Hepatocyte (in vitro differentiated cells): ENCODE measurements at regions not wholly inside any gene's neighbourhood (a gene's known extent, or its start where the extent isn't known, plus 50 kb on each side); places are given as distances from the start of the nearest gene placed in this dataset.

Source experiments
- DNase-seq: peaks from one replicate; pipeline ENCODE4 v3.0.0-alpha.2; 2016; ENCODE audit warnings: low spot score
- H2AFZ ChIP-seq: fragments of 200-600 bp; sonication (generic); 2 replicates; pipeline ENCODE4 v1.6.0; 2016; ENCODE audit warnings: antibody characterized with exemption, mild to moderate bottlenecking
- H3K27ac ChIP-seq: fragments of 200-600 bp; sonication (generic); 2 replicates; pipeline ENCODE4 v1.5.1; 2016; ENCODE audit warnings: mild to moderate bottlenecking
- H3K27me3 ChIP-seq: fragments of 200-600 bp; sonication (generic); 2 replicates; pipeline ENCODE4 v1.6.1; 2016
- H3K36me3 ChIP-seq: fragments of 200-600 bp; sonication (generic); replicated peaks from 2 replicates; pipeline ENCODE4 v1.5.1; 2016; ENCODE audit warnings: low read depth; ENCODE audit not compliant: insufficient read depth
- H3K4me1 ChIP-seq: fragments of 200-600 bp; sonication (generic); 2 replicates; pipeline ENCODE4 v1.5.1; 2016; ENCODE audit warnings: mild to moderate bottlenecking, moderate library complexity; ENCODE audit not compliant: insufficient read depth
- H3K4me2 ChIP-seq: fragments of 200-600 bp; sonication (generic); 2 replicates; pipeline ENCODE4 v1.6.0; 2016
- H3K4me3 ChIP-seq: fragments of 200-600 bp; sonication (generic); 2 replicates; pipeline ENCODE4 v1.5.1; 2016; ENCODE audit warnings: mild to moderate bottlenecking
- H3K79me2 ChIP-seq: fragments of 200-600 bp; sonication (generic); 2 replicates; pipeline ENCODE4 v1.6.0; 2017; ENCODE audit warnings: mild to moderate bottlenecking
- H3K9me2 ChIP-seq: fragments of 200-600 bp; sonication (generic); replicated peaks from 2 replicates; pipeline ENCODE4 v1.6.0; 2017; ENCODE audit warnings: mild to moderate bottlenecking; ENCODE audit not compliant: insufficient read depth
- H3K9me3 ChIP-seq: fragments of 200-600 bp; sonication (generic); 2 replicates; pipeline ENCODE4 v1.5.1; 2016; ENCODE audit warnings: low read depth, mild to moderate bottlenecking
- H4K20me1 ChIP-seq: fragments of 200-600 bp; sonication (generic); 2 replicates; pipeline ENCODE4 v1.6.0; 2016; ENCODE audit warnings: mild to moderate bottlenecking; ENCODE audit not compliant: insufficient read depth, poor library complexity, severe bottlenecking
- CTCF ChIP-seq: fragments of 200-600 bp; sonication (generic); IDR thresholded peaks from 2 replicates; pipeline ENCODE4 v1.5.1; 2016; ENCODE audit warnings: antibody characterized with exemption, mild to moderate bottlenecking; ENCODE audit not compliant: poor library complexity
- EZH2 ChIP-seq: fragments of 200-600 bp; sonication (generic); IDR thresholded peaks from 2 replicates; pipeline ENCODE4 v1.6.1; 2016; ENCODE audit warnings: antibody characterized with exemption, mild to moderate bottlenecking, borderline replicate concordance
- EZH2phosphoT487 ChIP-seq: fragments of 200-600 bp; sonication (generic); IDR thresholded peaks from one replicate; pipeline ENCODE4 v1.6.1; 2018; ENCODE audit warnings: antibody characterized with exemption, mild to moderate bottlenecking, low read depth, moderate library complexity; ENCODE audit not compliant: unreplicated experiment, severe bottlenecking
- WGBS: methylation state at CpG from one replicate; pipeline ENCODE4 v1.1.6; 2016; ENCODE audit warnings: low lambda C conversion rate; ENCODE audit errors: missing lambda C conversion rate; 5-methylcytosine and 5-hydroxymethylcytosine counted together

- Histone ChIP-seq H3K36me3 (no peaks in the 10 kb centered on the region), H3K79me2 (no peaks in the 10 kb centered on the region), H3K4me2 (no peak overlapping the region), H3K4me1 (no peaks in the 10 kb centered on the region), H4K20me1 (no peaks in the 10 kb centered on the region), H2AFZ (no peak overlapping the region), H3K27ac (no peak overlapping the region), H3K9me3 (no peaks in the 10 kb centered on the region), H3K27me3 (no peaks in the 10 kb centered on the region), H3K9me2 (no peaks in the 10 kb centered on the region), H3K4me3 (no peak overlapping the region)
- DNase-seq: no peak
- WGBS: 78% methylated on average over 5 of the region's 5 CpGs
- TF ChIP-seq EZH2 (no peak), EZH2phosphoT487 (no peak), CTCF (no peak)
Observed at GRCh38 chr6:145254649-145255401, 480.5 kb downstream of the EPM2A start.

GRCh38 chr6:145257704-145258103 lies 477.6 kb downstream of the EPM2A start:
- Histone ChIP-seq H3K27ac (no peak overlapping the region), H3K4me2 (no peak overlapping the region), H3K27me3 (no peaks in the 10 kb centered on the region), H3K9me3 (no peaks in the 10 kb centered on the region), H3K4me3 (no peak overlapping the region), H3K36me3 (no peaks in the 10 kb centered on the region), H3K4me1 (peaks cover 6% of the 10 kb centered on the region), H3K79me2 (no peaks in the 10 kb centered on the region), H3K9me2 (no peaks in the 10 kb centered on the region), H2AFZ (no peak overlapping the region), H4K20me1 (no peaks in the 10 kb centered on the region)
- 94% methylated on average over 1 of the region's 1 CpG for WGBS
- DNase-seq: no peak
- TF ChIP-seq EZH2: no peak
- no peak for TF ChIP-seq CTCF
- no peak for TF ChIP-seq EZH2phosphoT487

- H3K4me2 ChIP-seq: no peak overlapping the region
- no peaks in the 10 kb centered on the region for H3K27me3 ChIP-seq
- 44% methylated on average over 1 of the region's 1 CpG for WGBS
- H3K27ac ChIP-seq: no peak overlapping the region
- H3K9me2 ChIP-seq: no peaks in the 10 kb centered on the region
- H3K4me3 ChIP-seq: no peak overlapping the region
- H3K36me3 ChIP-seq: no peaks in the 10 kb centered on the region
- TF ChIP-seq CTCF: no peak
- no peak for TF ChIP-seq EZH2
- no peak for TF ChIP-seq EZH2phosphoT487
- no peaks in the 10 kb centered on the region for H3K9me3 ChIP-seq
- peaks cover 6% of the 10 kb centered on the region for H3K4me1 ChIP-seq
- no peak overlapping the region for H2AFZ ChIP-seq
- H4K20me1 ChIP-seq: no peaks in the 10 kb centered on the region
- H3K79me2 ChIP-seq: no peaks in the 10 kb centered on the region
- DNase-seq: no peak
Observed at GRCh38 chr6:145258122-145258521, 477.2 kb downstream of the EPM2A start.
